NCI-H2171 treated with DMSO at 0.1 percent for 48 hours (cell line): ENCODE measurements at regions not wholly inside any gene's neighbourhood (a gene's known extent, or its start where the extent isn't known, plus 50 kb on each side); places are given as distances from the start of the nearest gene placed in this dataset.
"Not testable (repeated sequence)": the region's sequence is repeated elsewhere in the genome, so short reads cannot be mapped to it uniquely, and the experiment has no call there.

Experiments used
- DNase-seq: peaks from one replicate; lab custom pipeline; 2025; lab: John Stamatoyannopoulos, UW

- DNase-seq, result no peak
Observed at GRCh38 chr6:169980826-169981450, 229.5 kb downstream of the ERMARD start.

GRCh38 chr6:169979873-169980432 is 228.5 kb downstream of the ERMARD start:
- DNase-seq, result no peak

DNA sequence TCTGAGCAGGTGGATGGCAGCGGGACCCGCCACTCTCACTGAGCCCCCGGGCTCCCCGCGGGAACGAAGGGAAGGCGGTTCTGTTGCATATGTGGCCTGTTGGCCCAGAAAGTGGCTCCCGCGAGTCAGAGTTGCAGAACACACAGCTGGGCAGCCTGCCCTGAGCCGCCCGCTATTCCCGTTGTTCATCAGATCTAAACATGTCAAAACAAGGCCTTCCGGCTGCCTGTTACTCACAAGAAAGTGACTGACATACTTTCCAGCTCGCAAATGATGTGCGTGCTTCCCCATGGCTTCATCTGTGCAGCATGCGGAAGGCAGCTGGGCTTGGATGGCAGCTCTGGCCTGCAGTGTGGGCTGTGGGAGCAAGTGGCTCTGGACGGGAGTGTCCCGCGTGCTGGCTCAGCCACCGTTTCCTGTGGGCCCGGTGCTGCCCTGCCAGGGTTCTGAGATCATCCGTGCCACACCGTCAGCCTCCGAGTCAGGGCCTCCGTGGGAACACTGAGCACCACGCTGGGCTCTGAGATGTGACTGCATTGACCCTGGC is 227.3 kb downstream of the ERMARD start:
- DNase-seq, result peak; percentile 41

DNA sequence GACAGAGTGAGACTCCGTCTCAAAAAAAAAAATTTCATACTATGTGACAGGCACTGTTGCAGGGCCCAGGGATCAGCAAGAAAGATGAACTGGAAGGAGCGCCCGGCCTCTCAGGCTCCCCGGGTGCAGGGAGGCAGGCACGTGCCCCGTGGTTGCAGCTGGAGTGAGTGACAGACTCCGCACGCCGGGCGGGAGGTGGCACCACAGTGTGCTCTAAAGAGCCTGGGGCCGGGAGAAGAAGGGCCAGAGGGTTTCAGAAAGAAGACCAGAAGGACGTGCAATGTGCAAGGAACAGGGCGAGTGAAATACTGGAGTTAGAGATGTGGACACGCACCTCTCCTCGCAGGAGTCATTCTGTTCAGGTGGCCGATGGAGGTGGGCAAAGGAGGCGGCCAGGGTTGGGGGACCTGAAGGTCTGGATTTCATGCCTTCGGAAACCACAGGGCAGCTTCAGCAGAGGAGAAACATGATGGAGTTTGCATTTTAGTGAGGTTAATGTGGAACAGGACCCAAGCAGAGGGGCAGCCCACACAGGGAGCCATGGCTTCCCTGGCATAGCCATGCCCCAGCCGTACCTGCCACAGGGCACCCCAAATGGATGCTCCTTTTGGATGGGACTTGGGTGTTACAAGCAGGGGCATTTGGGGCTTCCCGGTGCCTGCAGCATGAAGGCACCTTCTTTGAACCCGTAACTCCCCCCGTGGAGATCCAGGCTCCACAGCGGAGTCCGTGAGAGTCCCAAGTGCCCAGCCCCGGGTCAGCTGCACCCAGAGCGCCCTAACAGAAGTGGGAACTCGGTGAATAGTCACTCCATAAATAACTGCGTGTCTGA is 226.2 kb downstream of the ERMARD start:
- no peak for DNase-seq

GRCh38 chr6:169976301-169977081 is 225.1 kb downstream of the ERMARD start:
- DNase-seq, result no peak

GRCh38 chr6:169975701-169976100 is 224.3 kb downstream of the ERMARD start:
- DNase-seq, result no peak

GRCh38 chr6:169975286-169975685 is 223.9 kb downstream of the ERMARD start:
- no peak for DNase-seq

- DNase-seq, result peak; percentile 24
Observed at GRCh38 chr6:169974663-169975062, 223.2 kb downstream of the ERMARD start.

GRCh38 chr6:169973588-169974467 is 222.4 kb downstream of the ERMARD start:
- DNase-seq, result not testable (repeated sequence)

- DNase-seq, result no peak
Observed at GRCh38 chr6:169972736-169973135, 221.3 kb downstream of the ERMARD start.

- DNase-seq, result no peak
Observed at GRCh38 chr6:169972101-169972651, 220.8 kb downstream of the ERMARD start.

DNA sequence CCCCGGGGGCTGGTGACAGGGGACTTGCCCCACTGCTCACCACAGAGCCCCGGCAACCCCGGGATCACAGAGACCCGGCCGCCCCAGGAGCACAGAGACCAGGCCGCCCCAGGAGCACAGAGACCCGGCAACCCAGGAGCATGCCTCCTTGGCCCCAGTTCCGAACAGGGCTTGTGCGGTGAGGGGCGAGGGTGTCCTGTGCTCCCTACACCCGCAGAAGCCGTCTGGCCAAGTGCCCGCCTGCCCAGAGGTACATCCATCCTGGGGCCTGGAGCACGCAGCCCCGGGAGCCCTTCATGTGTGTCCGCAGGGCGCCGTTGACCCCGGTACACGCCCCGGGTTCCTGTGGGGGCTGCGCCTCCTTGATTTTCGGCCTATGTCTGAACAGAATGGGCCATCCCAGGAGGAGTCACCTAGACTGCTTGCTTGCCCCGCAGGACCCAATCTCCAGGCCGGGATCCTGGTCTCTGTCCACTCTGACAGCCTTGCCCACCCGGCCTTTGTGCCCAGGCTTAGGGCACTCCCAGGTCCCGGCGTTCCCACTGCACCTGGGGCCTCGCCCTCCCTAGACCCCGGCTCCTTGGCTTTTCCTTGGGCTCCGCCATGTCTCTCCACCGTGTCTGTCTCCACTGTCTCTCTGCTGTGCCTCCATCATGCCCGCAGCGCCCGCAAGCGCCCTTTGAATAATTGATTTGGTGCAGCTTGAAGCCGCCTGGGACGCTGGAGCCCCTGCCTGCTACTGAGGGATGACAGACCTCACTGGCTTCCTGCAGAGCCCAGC is 219.8 kb downstream of the ERMARD start:
- no peak for DNase-seq

GRCh38 chr6:169970306-169970988 is 219.0 kb downstream of the ERMARD start:
- no peak for DNase-seq

DNA sequence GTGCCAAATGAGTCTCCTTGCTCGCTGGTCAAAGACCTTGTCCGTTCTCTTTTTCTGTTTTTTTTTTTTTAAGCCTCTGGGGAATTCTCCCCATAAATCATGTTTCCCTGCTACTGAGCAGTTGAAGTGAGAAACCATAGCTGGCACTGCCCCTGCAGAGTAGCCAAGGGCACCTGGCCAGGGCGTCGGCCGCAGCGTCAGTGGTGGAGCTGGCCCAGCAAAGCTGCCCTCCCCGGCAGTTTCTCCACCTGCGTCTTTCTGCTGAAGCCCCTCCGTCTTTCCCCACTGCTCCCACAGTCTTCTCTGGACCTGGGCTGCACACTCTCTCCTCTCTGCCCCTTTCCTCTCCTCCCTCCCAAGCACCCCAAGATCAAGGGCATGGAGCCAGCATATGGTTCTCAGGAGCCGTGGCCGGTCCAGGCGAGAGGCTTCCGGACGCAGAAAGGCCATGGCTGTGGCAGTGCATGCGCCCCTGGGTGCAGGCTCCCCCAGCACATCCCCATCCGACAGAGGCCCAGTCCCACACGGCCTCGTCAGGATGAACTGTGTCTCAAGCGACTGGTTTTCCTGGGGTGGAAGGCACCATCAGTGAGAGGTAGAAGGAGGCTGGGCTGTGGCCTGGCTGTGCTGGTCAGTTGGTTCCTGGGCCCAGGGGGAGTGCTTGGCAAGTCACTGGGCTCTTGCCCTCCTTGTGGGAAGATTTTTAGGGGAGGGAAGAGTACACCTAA is 218.1 kb downstream of the ERMARD start:
- DNase-seq, result no peak

DNA sequence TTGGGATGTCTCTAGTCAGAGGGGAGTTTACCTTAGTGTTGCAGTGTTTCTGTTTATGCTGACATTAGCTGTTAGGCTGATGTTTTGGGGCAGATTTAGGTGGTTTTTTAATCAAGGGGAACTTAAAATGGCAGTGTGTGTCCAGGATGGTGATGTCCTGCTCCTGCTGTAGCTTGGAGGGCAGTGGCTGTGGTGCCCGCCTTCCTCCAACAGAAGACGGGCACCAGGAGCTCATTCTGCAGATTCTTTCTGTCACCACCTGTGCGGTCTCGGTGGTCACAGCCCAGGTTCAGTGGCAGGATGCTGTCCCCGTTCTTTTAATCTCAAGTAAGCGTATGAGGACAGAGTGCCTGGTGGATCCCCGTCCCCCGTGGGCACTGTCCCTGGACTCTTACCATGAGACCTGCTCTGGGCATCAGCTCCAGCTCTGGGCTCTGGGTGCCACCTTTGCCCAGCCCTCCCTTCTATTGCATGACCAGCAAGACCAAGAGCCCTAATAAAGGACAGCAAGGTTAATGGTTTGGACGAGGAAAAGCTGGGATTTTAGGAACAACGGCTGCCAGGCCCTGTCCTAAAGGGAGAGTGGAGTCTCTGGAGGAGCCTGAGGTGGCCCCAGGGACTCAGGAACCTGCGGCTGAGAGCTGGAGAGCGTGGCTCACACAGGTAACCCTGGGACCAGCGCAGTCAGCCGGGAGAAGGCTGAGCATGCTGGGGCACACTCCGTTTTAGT is 217.3 kb downstream of the ERMARD start:
- DNase-seq, result no peak

GRCh38 chr6:169967687-169968086 is 216.3 kb downstream of the ERMARD start:
- no peak for DNase-seq

GRCh38 chr6:169966312-169967181 is 215.1 kb downstream of the ERMARD start:
- DNase-seq, result no peak
